Frontal cortex (tissue), 3 donors: ENCODE measurements at regions not wholly inside any gene's neighbourhood (a gene's known extent, or its start where the extent isn't known, plus 50 kb on each side); places are given as distances from the start of the nearest gene placed in this dataset.
"Not testable (repeated sequence)": the region's sequence is repeated elsewhere in the genome, so short reads cannot be mapped to it uniquely, and the experiment has no call there.

ENCODE experiments used
- DNase-seq, 2 donors: peaks; one replicate each; pipeline ENCODE4 v3.0.0; 2012; ENCODE audit warnings: low spot score in 2 of 2
- FAIRE-seq: peaks from 2 replicates; lab custom pipeline; 2012; peaks lifted over from hg19 to GRCh38; lab: Jason Lieb, UNC
- donor health status: control.
- donor health status: control.
- donor health status: control.

DNA sequence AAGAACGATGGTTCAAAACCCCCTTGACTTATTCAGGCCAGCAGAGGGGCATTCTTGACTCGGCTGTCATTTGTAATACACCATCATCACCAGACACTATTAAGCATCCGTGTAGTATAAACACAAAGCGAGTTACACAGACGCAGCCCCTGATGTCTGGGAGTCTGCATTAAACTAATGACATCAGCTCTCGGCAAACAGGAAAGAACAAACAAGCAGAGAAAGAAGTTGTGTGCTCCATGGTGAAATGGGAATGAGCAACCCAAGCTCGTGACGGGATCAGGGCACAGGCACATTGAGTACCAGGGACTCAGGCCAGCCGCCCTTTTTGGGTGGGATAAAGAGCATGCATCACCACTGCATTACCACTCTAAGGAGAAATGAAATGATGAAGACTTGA is 460.1 kb downstream of the MED13L start:
- FAIRE-seq, result no peak
- DNase-seq, result no peak

DNA sequence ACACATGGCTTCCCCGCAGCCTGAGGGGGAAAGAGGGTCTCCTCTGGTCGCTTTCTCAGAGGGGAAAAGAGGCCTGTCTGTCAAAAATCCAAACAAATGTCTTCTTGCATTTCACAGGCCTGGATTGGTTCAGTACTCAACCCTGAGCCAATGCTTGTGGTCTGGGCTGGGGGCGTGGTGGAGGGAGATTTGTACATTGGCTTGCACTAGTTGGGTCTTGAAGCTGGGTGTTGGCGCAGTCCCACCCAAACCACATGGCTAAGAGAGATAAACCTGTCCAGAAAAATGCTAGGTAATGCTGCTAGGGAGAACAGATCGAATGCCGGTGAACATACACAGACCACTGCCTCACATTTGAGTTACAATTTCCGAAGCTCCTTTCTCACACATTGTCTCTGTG is 461.6 kb downstream of the MED13L start:
- no peak for FAIRE-seq
- DNase-seq, result no peak

DNA sequence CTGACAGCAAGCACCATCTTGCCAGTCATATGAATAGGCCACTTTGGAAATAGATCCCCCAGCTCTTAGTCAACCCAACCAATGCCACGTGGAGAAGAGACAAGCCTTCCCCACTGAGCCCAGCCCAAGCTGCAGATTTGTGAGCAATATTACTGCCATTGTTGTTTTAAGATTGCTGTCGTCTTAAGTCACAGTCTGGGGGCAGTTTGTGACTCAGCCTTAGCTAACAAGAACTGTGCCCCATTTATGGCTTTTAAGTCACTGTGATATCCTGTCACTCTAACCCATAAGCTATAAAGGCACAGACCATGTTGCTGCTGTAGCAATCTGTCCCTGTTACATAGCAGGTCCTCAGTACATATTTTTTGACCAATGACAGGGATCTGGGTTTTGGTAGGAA is 464.2 kb downstream of the MED13L start:
- FAIRE-seq, result no peak

DNA sequence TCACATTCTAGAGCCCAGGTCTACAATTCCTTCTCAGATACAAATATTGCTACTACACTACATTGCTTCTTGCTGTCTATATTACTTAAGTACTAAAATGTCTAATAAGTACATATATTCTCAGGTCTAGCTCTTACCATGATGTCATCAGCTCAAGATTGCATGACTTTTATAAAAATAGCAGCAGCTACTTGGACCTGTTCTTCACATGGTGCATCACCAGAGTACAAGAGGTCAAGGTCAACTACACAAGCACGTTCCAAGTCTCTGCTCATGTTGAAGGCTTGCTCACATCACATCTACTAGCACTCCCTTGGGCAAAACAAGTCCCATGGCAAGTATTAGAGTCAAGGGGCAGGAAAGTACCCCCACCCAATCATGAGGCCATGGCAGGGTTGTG is 465.6 kb downstream of the MED13L start:
- no peak for DNase-seq
- no peak for FAIRE-seq

More for the DNA sequence above, 464.2 kb downstream of the MED13L start:
- DNase-seq, result no peak

DNA sequence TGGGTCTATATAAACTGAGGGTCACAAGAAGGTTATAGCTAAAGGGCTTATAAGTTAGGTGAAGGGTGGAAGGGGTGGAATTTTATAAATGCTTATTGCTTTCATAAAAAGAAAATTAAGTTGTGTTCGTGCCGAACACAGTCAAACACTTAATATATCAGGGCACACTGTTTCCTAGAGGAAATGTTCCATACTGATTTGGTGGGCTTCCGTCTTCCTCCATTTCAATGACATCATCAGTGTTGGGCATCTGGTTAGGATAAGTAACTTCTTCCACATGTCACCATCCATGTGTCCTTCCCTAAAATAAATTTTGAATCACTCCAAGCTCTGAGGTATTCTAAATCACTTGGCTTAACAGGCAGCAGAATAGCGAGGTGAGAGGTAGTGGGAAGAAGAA is 466.4 kb downstream of the MED13L start:
- DNase-seq (no peak), FAIRE-seq (no peak)

DNA sequence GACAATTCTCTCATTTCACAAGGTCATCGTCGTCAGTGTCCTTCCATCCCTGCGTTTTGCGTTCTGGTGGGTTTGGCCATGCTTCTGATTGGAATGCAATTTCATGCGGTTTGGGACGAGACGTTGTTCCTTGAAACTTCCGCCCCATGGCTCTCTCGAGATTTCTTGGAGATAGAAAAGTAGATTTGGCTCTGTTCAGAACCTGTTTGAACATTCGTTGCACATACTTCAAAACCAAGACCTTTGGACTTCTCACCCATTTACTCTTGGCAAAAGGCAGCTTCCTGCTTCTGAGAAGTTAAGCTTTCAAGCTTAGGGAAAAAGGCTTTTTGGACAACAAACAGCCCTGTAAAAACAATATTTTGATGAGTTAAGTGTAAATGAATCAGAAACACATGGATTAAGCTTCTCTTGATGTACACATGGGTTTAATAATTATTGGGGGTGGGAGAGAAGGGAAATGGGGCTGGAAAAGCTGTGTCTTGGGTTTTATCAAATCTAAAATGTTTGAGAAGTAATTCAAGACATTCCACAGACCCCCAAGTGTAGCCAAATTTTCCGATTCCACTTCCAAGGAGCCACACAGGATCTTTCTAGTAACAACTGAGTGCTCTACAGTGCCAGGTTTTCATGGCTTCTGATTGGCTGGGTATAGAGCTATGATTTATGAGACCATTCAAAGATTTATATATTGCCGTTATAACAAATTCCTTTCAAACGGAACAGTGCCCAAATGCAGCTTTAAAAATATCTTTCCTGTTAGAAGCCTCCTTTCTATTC is 467.2 kb downstream of the MED13L start:
- no peak for FAIRE-seq
- no peak for DNase-seq

DNA sequence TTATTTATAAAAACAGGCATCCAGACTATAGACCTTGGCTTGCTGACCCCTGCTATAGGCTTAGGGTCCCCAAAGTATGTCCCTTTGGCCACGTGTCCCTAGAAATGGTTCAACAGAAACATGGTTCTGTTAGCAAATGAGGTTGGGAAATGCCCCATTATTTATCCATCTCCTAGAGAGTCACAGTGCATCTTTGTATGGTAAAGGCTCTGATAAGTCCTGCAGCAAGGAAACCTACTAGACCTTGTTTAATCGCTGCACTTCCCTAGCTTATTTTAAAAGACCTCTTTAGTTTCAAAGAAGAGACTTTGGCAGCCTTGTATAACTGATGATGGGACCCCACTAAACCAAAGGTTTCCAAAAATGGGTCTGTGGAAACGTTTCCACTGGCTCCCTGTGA is 471.5 kb downstream of the MED13L start:
- DNase-seq, result no peak
- FAIRE-seq, result no peak

DNA sequence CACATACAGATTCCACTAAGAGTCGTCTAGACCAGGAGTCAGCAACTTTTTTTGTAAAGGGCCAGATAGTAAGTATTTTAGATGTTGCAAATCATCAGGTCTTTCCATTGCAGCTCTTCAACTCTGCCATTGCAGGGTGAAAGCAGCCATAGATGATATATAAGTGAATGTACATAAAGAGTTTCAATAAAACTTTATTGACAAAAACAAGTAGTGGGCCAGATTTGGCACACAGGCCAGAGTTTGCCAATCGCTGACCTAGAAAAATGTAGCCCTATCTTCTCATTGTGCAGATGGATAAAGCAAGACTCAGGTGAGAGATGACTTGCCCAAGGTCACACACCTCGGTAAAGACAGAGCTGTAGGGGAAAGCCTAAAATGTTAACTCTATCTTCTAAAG is 474.7 kb downstream of the MED13L start:
- FAIRE-seq (no peak), DNase-seq (no peak)

DNA sequence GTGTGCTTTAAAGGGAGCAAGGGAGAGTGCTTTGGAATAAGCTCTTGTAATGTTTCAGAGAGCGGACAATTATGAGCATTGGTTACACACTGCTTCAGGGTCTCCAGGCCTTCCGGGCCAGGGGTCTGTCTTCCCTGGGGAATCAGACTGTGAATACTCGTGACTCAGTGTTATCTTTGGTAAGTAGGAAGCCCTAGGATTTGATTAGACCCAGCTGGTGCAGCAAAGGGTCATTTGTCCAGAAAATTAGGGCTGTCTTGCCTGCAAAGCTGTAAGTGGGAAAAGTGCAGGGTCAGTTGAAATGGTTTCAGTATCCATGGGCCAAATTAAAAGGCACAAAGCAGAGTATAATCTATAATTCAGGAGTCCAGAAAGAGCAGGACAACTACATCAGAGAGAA is 475.6 kb downstream of the MED13L start:
- FAIRE-seq (no peak), DNase-seq (no peak)

DNA sequence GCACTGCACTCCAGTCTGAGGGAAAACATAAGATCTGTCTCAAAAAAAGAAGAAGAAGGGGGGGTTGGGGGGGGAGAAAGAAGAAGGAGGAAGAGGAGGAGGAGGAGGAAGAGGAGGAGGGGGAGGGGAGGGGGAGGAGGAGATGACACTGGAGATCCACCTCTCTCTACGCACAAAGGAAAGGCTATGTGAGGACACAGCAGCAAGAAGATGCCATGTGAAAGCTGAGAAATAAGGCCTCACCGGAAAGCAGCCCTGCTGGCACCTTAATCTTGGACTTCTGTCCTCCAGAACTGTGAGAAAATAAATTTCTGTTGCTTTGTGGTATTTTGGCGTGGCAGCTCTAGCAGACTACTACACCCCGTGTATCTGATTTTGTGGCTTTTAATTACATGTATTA is 477.9 kb downstream of the MED13L start:
- FAIRE-seq (no peak), DNase-seq (no peak)

DNA sequence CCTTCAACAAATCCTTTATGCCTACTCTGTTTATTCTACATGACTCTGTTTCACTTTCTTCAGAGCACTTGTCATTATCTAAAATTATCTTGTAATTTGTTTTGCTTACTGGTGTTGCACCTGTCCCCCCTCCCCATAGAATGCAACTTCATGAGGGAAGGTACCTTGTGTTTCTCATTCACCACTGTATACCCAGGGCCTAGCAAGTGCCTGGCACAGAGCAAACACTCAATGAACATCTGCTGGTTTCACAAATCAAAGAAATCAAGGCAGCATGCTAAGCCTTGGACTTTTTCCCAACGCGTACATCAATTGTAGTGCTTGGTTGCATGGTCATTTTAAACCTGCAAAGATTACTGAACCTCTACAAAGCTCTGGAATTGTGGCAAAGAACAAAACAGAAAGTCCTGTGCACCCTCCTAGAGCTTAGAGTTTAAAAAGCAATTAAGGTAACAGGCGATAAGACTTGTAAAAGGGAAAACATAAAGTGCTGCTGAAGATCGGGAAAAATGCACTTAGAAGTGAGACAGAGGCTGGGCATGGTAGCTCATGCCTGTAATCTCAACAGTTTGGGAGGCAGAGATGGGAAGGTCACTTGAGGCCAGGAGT is 479.1 kb downstream of the MED13L start:
- FAIRE-seq (no peak), DNase-seq (no peak)

DNA sequence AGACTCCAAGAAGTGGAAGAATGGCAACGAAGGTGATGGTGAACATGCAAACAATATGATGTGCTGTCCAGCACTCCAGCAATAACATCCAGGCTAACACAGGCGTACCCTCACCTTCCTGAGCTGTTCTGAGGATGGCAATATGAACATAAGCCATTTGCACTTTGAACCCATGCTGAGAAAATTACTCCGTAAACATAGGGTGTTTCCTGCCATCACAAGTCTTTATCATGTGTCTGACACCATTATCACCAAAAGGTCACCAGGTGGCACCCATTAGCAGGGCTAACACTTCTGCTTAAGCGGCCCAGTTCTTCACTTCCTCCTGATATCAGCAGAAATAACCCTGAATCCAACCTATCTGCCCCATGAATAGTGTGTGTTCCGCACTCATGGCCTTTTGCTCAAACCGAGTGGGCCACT is 482.8 kb downstream of the MED13L start:
- DNase-seq (no peak), FAIRE-seq (no peak)

DNA sequence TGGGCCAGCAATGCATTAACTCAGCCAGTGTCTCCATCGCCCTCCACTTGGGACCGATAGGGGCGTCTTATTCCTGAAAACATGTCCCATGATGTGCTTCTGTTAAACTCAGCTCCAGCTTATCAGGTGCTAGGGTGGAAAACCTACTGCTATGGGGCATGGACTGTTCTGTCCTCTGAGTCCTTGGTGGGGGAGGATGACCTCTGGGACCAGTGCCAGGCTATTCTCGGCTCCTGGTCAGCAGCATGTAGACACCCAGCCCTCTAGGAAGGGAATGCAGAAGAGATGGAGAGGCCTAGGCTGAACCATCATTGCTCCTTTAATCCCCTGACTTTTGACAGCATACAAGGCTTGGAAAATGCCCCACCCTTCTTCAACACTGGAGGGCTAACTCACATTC is 486.2 kb downstream of the MED13L start:
- FAIRE-seq (no peak), DNase-seq (no peak)

DNA sequence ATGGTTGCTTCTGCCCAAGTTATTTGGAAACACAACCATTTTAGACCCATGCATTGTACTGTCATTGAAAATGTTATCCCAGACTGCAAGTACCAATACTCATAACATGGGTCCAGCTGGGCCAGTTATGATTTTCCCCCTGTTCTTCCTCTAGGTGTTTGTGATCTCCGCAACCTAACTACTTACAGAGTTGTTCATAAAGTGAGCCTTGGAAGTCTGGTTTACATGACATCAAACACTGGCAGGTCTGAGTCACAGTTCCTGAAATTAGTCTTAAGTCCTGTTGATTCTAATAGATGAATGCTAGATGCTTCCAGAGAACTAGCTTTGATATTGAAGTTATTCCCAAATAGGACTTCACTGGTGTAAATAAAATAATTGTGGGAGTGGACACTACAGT is 487.0 kb downstream of the MED13L start:
- FAIRE-seq, result no peak
- no peak for DNase-seq

DNA sequence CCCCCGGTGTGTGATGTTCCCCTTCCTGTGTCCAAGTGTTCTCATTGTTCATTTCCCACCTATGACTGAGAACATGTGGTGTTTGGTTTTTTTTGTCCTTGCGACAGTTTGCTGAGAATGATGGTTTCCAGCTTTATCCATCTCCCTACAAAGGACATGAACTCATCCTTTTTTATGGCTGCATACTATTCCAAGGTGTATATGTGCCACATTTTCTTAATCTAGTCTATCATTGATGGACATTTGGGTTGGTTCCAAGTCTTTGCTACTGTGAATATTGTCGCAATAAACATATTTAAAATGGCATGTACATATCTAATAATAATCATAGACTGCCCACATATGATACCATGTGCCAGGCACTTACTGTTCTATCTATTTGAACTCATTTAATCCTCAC is 491.0 kb downstream of the MED13L start:
- FAIRE-seq, DNase-seq: not testable (repeated sequence)

DNA sequence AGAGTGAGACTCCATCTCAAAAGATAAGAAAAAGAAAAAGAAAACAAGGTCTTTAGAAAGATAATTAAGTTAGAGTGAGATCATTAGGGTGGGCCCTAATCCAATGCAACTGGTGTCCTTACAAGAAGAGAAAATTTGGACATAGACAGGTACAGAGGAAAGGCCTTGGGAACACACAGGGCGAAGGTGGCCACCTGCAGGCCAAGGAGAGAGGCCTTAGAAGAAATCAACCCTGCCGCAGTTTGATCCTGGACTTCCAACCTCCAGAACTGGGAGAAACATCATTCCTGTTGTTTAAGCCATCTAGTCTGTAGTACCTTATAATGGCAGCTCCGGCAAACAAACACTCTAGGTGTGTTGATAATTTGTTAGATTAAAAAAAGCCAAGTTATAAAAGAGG is 491.9 kb downstream of the MED13L start:
- no peak for DNase-seq
- FAIRE-seq, result no peak

DNA sequence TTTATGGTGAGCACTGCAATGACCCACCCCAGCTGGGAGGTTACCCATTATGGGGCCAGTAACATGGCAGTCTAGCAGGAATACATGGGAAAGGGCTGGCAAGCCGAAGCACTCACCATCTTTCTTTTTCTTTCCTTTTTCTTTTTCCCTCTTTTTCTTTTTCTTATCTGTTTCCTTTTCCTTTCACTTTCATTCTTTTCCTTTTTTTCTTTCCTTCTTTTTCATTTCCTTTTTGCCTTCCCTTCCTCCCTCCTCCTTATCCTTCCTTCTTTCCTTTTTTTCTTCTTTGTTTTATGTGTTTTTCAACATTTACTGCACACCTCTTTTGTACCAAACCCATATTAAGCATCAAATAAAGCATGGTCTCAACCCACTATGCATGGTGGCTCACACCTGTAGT is 501.1 kb downstream of the MED13L start:
- no peak for FAIRE-seq

DNA sequence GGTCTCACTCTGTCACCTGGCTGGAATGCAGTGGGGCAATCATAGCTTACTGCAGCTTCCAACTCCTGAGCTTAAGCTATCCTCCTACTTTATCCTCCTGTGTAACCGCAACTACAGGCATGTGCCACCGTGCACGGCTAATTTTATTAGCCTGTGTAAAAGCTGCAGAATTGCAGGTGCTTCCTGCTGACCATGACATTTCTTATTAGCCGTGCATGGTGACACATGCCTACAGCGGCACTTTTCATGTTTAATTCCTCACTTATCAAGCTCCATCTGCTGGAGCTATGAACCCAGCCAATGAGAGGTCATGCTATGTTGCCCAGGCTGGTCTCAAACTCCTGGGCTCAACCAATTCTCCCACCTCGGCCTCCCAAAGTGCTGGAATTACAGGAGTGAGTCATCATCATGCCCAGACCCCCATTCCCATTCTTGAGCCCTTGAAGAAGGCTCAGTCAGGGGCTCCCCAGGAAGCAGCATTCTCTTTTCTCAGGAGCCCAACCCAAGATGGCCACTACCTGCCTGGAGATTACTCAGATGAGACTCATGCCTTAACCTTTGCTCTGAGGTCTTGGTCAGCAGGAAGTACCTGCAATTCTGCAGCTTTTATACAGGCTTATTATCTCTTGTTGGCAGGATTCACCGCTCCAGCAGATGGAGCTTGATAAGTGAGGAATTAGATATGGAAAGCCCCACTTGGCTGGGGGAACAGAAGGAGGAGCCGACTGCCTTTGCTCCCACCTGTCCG is 503.2 kb downstream of the MED13L start:
- FAIRE-seq, result no peak
- DNase-seq, result no peak

More for the DNA sequence above, 501.1 kb downstream of the MED13L start:
- DNase-seq, result no peak

DNA sequence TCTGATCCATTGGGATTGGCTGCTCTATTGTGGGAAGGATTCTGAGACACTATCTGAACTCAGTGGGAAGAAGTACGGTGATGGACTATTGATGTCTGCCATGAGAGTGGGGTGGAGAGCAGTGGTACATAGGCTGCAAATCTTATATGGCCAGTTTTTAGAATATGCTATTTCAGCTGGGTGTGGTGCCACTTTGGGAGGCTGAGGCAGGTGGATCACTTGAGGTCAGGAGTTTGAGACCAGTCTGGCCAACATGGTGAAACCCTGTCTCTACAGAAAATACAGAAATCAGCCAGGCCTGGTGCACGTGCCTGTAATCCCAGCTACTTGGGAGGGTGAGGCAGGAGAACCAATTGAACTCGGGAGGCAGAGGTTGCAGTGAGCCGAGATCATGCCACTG is 505.9 kb downstream of the MED13L start:
- FAIRE-seq, result no peak
- DNase-seq, result no peak

DNA sequence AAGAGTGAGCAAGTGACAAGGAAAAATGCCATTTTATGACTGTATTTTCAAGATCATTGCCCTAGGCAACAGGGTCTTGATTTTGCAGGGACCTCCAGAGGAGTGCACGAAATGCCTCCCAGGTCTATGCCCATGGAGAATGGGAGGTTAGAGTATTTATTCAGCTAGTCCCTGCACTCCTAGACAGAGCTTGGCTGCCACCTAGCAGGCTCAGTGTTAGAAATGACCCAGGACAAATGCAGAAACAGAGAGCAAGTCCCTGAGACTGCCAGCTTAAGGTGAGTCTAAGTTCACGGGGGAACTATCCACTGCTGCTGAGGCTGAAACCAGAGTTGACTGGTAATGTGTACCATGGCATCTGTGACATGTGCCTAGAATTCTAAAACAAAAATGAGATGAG is 506.4 kb downstream of the MED13L start:
- no peak for FAIRE-seq
- DNase-seq, result no peak

DNA sequence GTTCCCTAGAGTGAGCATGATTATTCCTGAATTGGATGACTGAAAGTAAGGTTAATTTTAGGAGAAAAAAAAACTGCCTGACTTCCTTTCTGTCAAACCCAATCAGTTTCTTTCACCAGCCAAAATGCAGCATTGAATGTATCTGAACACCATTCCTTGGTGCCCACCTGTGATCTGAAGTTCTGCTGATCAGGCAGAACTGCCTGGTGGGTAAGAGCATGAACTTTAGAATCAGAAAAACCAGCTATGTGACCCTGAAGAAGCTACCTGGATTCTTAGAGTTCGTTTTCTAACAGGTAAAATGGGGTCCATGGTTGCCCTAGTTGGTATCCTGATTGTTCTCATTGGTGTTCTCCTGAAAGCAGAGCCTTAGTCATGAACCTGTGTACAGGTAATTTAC is 506.9 kb downstream of the MED13L start:
- FAIRE-seq (no peak), DNase-seq (no peak)
